ENCODE measurements at regions not wholly inside any gene's neighbourhood (a gene's known extent, or its start where the extent isn't known, plus 50 kb on each side); places are given as distances from the start of the nearest gene placed in this dataset.

GRCh38 chr10:36042135-36042534, 400.0 kb upstream of the FZD8 start:
- TF ChIP-seq TAF1 (IDR thresholded peaks at IDR 0.05; ENCODE audit: low read depth, low read length) (no peak), HDAC2 (IDR thresholded peaks at IDR 0.05; ENCODE audit: borderline replicate concordance in 1 of 2, low read depth in 2 of 2, low read length in 2 of 2) (no peak), CTCF (IDR thresholded peaks at IDR 0.05; ENCODE audit: control extremely low read depth in 1 of 3, insufficient read depth in 1 of 3, low read depth in 1 of 3, low read length in 3 of 3) (peak in 2 of 3 experiments; percentile 28 to 55; a peak in 3 of 4 replicates)
